Lower leg skin (tissue), 3 donors: ENCODE measurements at regions not wholly inside any gene's neighbourhood (a gene's known extent, or its start where the extent isn't known, plus 50 kb on each side); places are given as distances from the start of the nearest gene placed in this dataset.

Experiments used
- CTCF ChIP-seq, 3 donors: fragments of 450-650 bp; IDR thresholded peaks; one replicate each; pipeline ENCODE4 v1.5.1; 2016; ENCODE audit warnings: antibody characterized with exemption in 3 of 3, mild to moderate bottlenecking in 3 of 3, moderate library complexity in 2 of 3
- POLR2A ChIP-seq, 2 donors: fragments of 450-650 bp; IDR thresholded peaks; one replicate each; pipeline ENCODE4 v1.6.1; 2016 to 2017; ENCODE audit warnings: antibody characterized with exemption in 2 of 2, mild to moderate bottlenecking in 1 of 2, moderate library complexity in 1 of 2

- no peak for TF ChIP-seq CTCF (IDR thresholded peaks at IDR 0.05)
- TF ChIP-seq POLR2A (IDR thresholded peaks at IDR 0.05): no peak
Observed at GRCh38 chr1:232471250-232471649, 158.7 kb downstream of the SIPA1L2 start.
